ENCODE measurements at regions not wholly inside any gene's neighbourhood (a gene's known extent, or its start where the extent isn't known, plus 50 kb on each side); places are given as distances from the start of the nearest gene placed in this dataset.

- H3K27me3 ChIP-seq (ENCODE audit: control insufficient read depth, insufficient read depth, low read length), result no peaks in the 10 kb centered on the region
- H3K9ac ChIP-seq (ENCODE audit: low read depth, low read length), result no peak overlapping the region
- H3K9me3 ChIP-seq (ENCODE audit: control insufficient read depth, insufficient read depth, low read length), result no peaks in the 10 kb centered on the region
- no peak overlapping the region for H3K4me3 ChIP-seq (ENCODE audit: low read depth, low read length)
- H3K36me3 ChIP-seq (ENCODE audit: control insufficient read depth, insufficient read depth, low read length), result no peaks in the 10 kb centered on the region
- H3K4me1 ChIP-seq (ENCODE audit: control insufficient read depth, insufficient read depth, low read length), result peaks cover 10% of the 10 kb centered on the region
Measured at GRCh38 chr4:128347930-128348660, 60.5 kb upstream of the PGRMC2 start.

DNA sequence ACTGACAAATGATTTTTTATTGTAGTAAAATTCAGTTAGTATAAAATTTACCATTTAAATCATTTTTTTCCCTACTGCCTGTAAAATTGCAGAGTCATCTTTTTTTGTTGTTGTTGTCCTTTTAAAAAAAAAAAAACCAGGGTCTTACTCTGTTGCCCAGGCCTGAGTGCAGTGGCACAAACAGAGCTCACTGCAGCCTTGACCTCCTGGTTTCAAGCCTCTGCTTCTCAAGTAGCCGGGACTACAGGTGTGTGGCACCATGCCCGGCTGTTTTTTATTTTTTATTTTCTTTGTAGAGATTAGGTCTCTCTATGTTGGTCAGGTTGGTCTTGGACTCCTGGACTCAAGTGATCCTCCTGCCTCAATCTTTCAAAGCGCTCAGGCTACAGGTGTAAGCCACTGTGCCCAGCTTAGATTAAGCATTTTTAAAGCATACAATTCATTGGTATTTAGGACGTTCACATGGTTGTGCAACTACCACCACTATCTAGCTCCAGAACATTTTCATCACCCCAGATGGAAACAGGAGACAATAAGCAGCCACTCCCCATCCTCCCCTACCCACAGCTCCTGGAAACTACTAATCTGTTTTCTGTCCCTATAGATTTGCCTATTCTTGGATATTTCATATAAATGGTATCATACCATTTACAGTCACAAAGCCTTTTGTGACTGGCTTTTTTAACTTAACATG lies 59.7 kb upstream of the PGRMC2 start:
- Histone ChIP-seq H3K9me3 (ENCODE audit: control insufficient read depth, insufficient read depth, low read length) (no peaks in the 10 kb centered on the region), H3K9ac (ENCODE audit: low read depth, low read length) (no peak overlapping the region), H3K4me1 (ENCODE audit: control insufficient read depth, insufficient read depth, low read length) (peaks cover 10% of the 10 kb centered on the region), H3K27me3 (ENCODE audit: control insufficient read depth, insufficient read depth, low read length) (no peaks in the 10 kb centered on the region), H3K36me3 (ENCODE audit: control insufficient read depth, insufficient read depth, low read length) (no peaks in the 10 kb centered on the region), H3K4me3 (ENCODE audit: low read depth, low read length) (no peak overlapping the region)

DNA sequence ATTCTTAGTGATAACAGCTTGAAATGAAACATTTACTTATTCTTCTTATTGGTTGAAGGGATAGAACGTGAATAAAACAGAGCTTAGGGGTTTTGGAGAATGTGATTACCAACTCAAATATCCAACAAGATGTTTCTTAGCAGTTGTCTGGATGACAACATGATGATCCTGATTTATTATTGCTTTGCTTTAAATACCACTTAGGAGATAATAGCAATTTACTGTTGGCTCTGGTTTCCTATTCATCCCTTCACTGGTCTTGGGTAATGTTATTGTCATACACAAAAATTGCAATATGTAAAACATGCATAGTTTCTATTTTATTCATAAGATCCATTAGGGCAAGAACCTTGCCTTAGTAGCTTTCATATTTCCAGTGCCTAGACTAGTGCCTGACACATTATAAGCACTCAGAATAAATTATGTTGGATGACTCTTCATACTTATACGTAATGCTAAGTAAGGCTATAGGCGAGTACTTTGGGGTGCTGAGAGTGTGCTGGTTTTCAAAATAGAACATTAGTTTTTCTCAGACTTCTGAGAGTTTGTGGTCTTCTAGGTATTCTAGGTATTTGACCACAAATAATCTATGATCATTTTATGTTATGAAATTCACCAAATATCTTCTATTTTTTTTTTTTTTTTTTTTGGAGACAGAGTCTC lies 58.6 kb upstream of the PGRMC2 start:
- no peaks in the 10 kb centered on the region for H3K27me3 ChIP-seq (ENCODE audit: control insufficient read depth, insufficient read depth, low read length)
- no peak overlapping the region for H3K4me3 ChIP-seq (ENCODE audit: low read depth, low read length)
- H3K4me1 ChIP-seq (ENCODE audit: control insufficient read depth, insufficient read depth, low read length), result peaks cover 10% of the 10 kb centered on the region
- no peaks in the 10 kb centered on the region for H3K36me3 ChIP-seq (ENCODE audit: control insufficient read depth, insufficient read depth, low read length)
- H3K9ac ChIP-seq (ENCODE audit: low read depth, low read length), result no peak overlapping the region
- H3K9me3 ChIP-seq (ENCODE audit: control insufficient read depth, insufficient read depth, low read length), result no peaks in the 10 kb centered on the region

- Histone ChIP-seq H3K4me1 (ENCODE audit: control insufficient read depth, insufficient read depth, low read length) (peaks cover 9% of the 10 kb centered on the region), H3K36me3 (ENCODE audit: control insufficient read depth, insufficient read depth, low read length) (no peaks in the 10 kb centered on the region), H3K4me3 (ENCODE audit: low read depth, low read length) (no peak overlapping the region), H3K9me3 (ENCODE audit: control insufficient read depth, insufficient read depth, low read length) (no peaks in the 10 kb centered on the region), H3K27me3 (ENCODE audit: control insufficient read depth, insufficient read depth, low read length) (no peaks in the 10 kb centered on the region), H3K9ac (ENCODE audit: low read depth, low read length) (no peak overlapping the region)
Measured at GRCh38 chr4:128345650-128346049, 58.0 kb upstream of the PGRMC2 start.

GRCh38 chr4:128342762-128343161 lies 55.1 kb upstream of the PGRMC2 start:
- Histone ChIP-seq H3K27me3 (ENCODE audit: control insufficient read depth, insufficient read depth, low read length) (no peaks in the 10 kb centered on the region), H3K4me1 (ENCODE audit: control insufficient read depth, insufficient read depth, low read length) (no peaks in the 10 kb centered on the region)

GRCh38 chr4:128341634-128342033 lies 54.0 kb upstream of the PGRMC2 start:
- Histone ChIP-seq H3K4me1 (ENCODE audit: control insufficient read depth, insufficient read depth, low read length) (no peaks in the 10 kb centered on the region), H3K36me3 (ENCODE audit: control insufficient read depth, insufficient read depth, low read length) (no peaks in the 10 kb centered on the region), H3K9ac (ENCODE audit: low read depth, low read length) (no peak overlapping the region)

More at GRCh38 chr4:128342762-128343161, 55.1 kb upstream of the PGRMC2 start:
- Histone ChIP-seq H3K9ac (ENCODE audit: low read depth, low read length) (no peak overlapping the region), H3K9me3 (ENCODE audit: control insufficient read depth, insufficient read depth, low read length) (no peaks in the 10 kb centered on the region), H3K4me3 (ENCODE audit: low read depth, low read length) (no peak overlapping the region), H3K36me3 (ENCODE audit: control insufficient read depth, insufficient read depth, low read length) (no peaks in the 10 kb centered on the region)

DNA sequence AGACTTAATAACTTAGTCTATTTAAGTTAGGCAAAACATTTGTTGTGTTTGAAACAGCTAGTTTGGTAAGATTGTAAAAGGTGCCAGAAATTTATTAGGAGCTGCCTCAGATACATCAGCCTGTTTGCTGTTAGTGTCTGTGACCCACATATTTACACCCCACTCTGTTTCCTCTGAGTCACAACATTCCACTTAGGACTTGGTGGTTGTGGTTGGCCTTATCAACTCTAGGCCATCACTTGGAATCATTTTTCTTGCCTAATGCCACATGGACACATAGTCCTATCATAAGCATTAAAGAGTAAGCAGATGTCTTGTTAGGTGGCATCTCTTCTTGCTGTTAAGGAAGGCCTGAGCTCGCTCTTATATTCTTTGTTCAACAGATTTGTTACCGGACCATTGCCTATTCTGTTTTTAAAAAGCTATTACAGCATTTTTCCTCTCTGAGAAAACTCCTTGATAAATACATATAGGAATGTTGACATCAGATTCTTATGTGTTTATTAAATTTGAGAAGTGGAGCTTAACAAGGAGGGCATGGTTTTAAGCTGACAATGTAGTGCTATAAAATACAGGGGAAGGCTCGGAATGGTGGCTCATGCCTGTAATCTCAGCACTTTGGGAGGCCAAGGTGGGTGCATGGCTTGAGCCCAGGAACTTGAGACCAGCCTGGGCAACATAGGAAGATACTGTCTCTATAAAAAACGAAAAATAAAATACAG lies 51.2 kb upstream of the PGRMC2 start:
- Histone ChIP-seq H3K27me3 (ENCODE audit: control insufficient read depth, insufficient read depth, low read length) (no peaks in the 10 kb centered on the region), H3K36me3 (ENCODE audit: control insufficient read depth, insufficient read depth, low read length) (no peaks in the 10 kb centered on the region), H3K4me3 (ENCODE audit: low read depth, low read length) (no peak overlapping the region), H3K9me3 (ENCODE audit: control insufficient read depth, insufficient read depth, low read length) (no peaks in the 10 kb centered on the region), H3K4me1 (ENCODE audit: control insufficient read depth, insufficient read depth, low read length) (no peaks in the 10 kb centered on the region), H3K9ac (ENCODE audit: low read depth, low read length) (no peak overlapping the region)

More at GRCh38 chr4:128341634-128342033, 54.0 kb upstream of the PGRMC2 start:
- Histone ChIP-seq H3K27me3 (ENCODE audit: control insufficient read depth, insufficient read depth, low read length) (no peaks in the 10 kb centered on the region), H3K9me3 (ENCODE audit: control insufficient read depth, insufficient read depth, low read length) (no peaks in the 10 kb centered on the region), H3K4me3 (ENCODE audit: low read depth, low read length) (no peak overlapping the region)

DNA sequence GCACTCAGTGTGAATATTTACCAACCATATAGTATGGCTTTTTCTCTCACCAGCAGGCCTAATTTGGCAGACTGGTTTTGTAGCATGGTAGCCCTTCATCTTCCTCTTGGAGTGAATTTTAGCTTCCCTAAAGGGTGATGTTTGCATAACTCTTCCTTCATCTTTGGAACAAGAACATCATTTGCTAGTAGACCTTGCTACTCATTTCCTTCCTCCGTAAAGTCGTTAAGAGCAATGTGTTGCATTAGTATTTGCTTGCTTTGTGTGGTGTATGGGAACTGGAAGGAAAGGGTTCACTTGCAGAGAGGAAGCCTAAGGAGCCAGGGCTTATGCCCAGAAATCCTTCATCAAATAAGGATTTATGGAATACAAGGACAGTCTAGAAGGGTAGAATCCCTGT lies 50.2 kb upstream of the PGRMC2 start:
- Histone ChIP-seq H3K36me3 (ENCODE audit: control insufficient read depth, insufficient read depth, low read length) (no peaks in the 10 kb centered on the region), H3K9ac (ENCODE audit: low read depth, low read length) (no peak overlapping the region), H3K9me3 (ENCODE audit: control insufficient read depth, insufficient read depth, low read length) (no peaks in the 10 kb centered on the region), H3K4me1 (ENCODE audit: control insufficient read depth, insufficient read depth, low read length) (no peaks in the 10 kb centered on the region), H3K4me3 (ENCODE audit: low read depth, low read length) (no peak overlapping the region), H3K27me3 (ENCODE audit: control insufficient read depth, insufficient read depth, low read length) (no peaks in the 10 kb centered on the region)
